Adrenal gland (tissue), 9 donors: ENCODE measurements at regions not wholly inside any gene's neighbourhood (a gene's known extent, or its start where the extent isn't known, plus 50 kb on each side); places are given as distances from the start of the nearest gene placed in this dataset.

Experiments
- DNase-seq, 7 donors: peaks; one replicate each; pipeline ENCODE4 v3.0.0-alpha.2; 2019 to 2020
- H3K27ac ChIP-seq, 5 donors: fragments of 200-600 bp; sonication (generic) in 4 of 5; 1 replicate in 3 of 5; 2 replicates in 2 of 5; pipeline versions ENCODE4 v1.5.1 to v1.8.0; 2016 to 2020; ENCODE audit warnings: mild to moderate bottlenecking in 1 of 5
- H3K27me3 ChIP-seq: fragments of 200-600 bp; 2 replicates; pipeline ENCODE4 v1.8.0; 2021
- H3K36me3 ChIP-seq, 2 donors: fragments of 200-600 bp; replicated peaks in 1 of 2; 1 replicate in 1 of 2; 2 replicates in 1 of 2; pipeline versions ENCODE4 v1.5.1 to v1.8.0; 2018 to 2022
- H3K4me1 ChIP-seq, 2 donors: fragments of 200-600 bp; replicated peaks in 1 of 2; 1 replicate in 1 of 2; 2 replicates in 1 of 2; pipeline versions ENCODE4 v1.5.1 to v1.8.0; 2018 to 2021
- H3K4me3 ChIP-seq, 4 donors: fragments of 200-600 bp; sonication (generic) in 3 of 4; one replicate each; pipeline ENCODE4 v1.5.1; 2016 to 2018
- H3K9me3 ChIP-seq, 3 donors: fragments of 200-600 bp; sonication (generic) in 1 of 3; replicated peaks in 1 of 3; 1 replicate in 2 of 3; 2 replicates in 1 of 3; pipeline versions ENCODE4 v1.5.1 to v1.8.0; 2016 to 2021
- CTCF ChIP-seq, 6 experiments: fragments of 450-650 bp in 4 of 6; fragments of 200-600 bp in 2 of 6; sonication (generic) in 1 of 6; IDR thresholded peaks; 1 replicate in 5 of 6; 2 replicates in 1 of 6; pipeline versions ENCODE4 v1.5.1 to v1.8.0; 2016 to 2021; ENCODE audit warnings: antibody characterized with exemption in 6 of 6, mild to moderate bottlenecking in 2 of 6, moderate library complexity in 1 of 6
- POLR2A ChIP-seq, 2 donors: fragments of 450-650 bp; IDR thresholded peaks; one replicate each; pipeline ENCODE4 v1.6.1; 2017; ENCODE audit warnings: antibody characterized with exemption in 2 of 2, mild to moderate bottlenecking in 2 of 2, moderate library complexity in 1 of 2
- WGBS, 4 donors: extraction: QIAGEN DNeasy Blood & Tissue Kit in 2 of 4; methylation state at CpG; one replicate each; pipeline versions ENCODE4 v1.1.5 to v1.1.7; 2013 to 2017; 5-methylcytosine and 5-hydroxymethylcytosine counted together
- intact Hi-C, 2 donors: fragments of 100-400 bp; cut with DNase I; formaldehyde crosslinking; loops; one replicate each; pipeline versions ENCODE4 v1.14.1 to v1.15.0; 2022 to 2023
- donor health status: healthy with polysubstance abuse.
- donor health status: Bipolar disorder and iron deficiency.
- donor health status: DM: yes; HTN: yes; CAD: no.
- donor health status: DM: no; HTN: no; CAD: no.
- donor health status: DM: no; HTN: no; CAD: no.

GRCh38 chr2:71779774-71780105 is 326.4 kb downstream of the DYSF start:
- DNase-seq: no peak
- Histone ChIP-seq H3K9me3 (no peaks in the 10 kb centered on the region), H3K27me3 (no peaks in the 10 kb centered on the region), H3K4me3 (no peak overlapping the region), H3K36me3 (no peaks in the 10 kb centered on the region), H3K27ac (no peak overlapping the region), H3K4me1 (no peaks in the 10 kb centered on the region)
- TF ChIP-seq CTCF (IDR thresholded peaks at IDR 0.05) (no peak), POLR2A (IDR thresholded peaks at IDR 0.05) (no peak)
- intact Hi-C loops: no loop called here

- peak in 1 of 7 donors; percentile 48 for DNase-seq
- no peak overlapping the region for H3K27ac ChIP-seq
- TF ChIP-seq POLR2A (IDR thresholded peaks at IDR 0.05) (no peak), CTCF (IDR thresholded peaks at IDR 0.05) (no peak)
Observed at GRCh38 chr2:71778936-71779773, 325.8 kb downstream of the DYSF start.

GRCh38 chr2:71778514-71778913 is 325.2 kb downstream of the DYSF start:
- Histone ChIP-seq H3K4me1 (no peaks in the 10 kb centered on the region), H3K4me3 (no peak overlapping the region), H3K27me3 (no peaks in the 10 kb centered on the region), H3K36me3 (no peaks in the 10 kb centered on the region), H3K27ac (no peak overlapping the region), H3K9me3 (no peaks in the 10 kb centered on the region)
- TF ChIP-seq CTCF (IDR thresholded peaks at IDR 0.05) (no peak), POLR2A (IDR thresholded peaks at IDR 0.05) (no peak)
- WGBS, 4 donors: 52 to 84% (median 62%) methylated on average over 2 of the region's 2 CpGs
- intact Hi-C loops: no loop called here
- DNase-seq: peak in 1 of 7 donors; percentile 35

More at GRCh38 chr2:71778936-71779773, 325.8 kb downstream of the DYSF start:
- intact Hi-C loops: no loop called here
- no peaks in the 10 kb centered on the region for H3K4me1 ChIP-seq
- H3K4me3 ChIP-seq: no peak overlapping the region
- no peaks in the 10 kb centered on the region for H3K27me3 ChIP-seq
- 70 to 81% (median 77%) methylated on average over 7 to 8 of the region's 8 CpGs for WGBS, 4 donors
- no peaks in the 10 kb centered on the region for H3K9me3 ChIP-seq
- no peaks in the 10 kb centered on the region for H3K36me3 ChIP-seq

GRCh38 chr2:71777946-71778345 is 324.6 kb downstream of the DYSF start:
- WGBS, 4 donors: 84 to 100% (median 91%) methylated on average over 1 to 4 of the region's 4 CpGs
- Histone ChIP-seq H3K4me1 (no peaks in the 10 kb centered on the region), H3K4me3 (no peak overlapping the region), H3K27me3 (no peaks in the 10 kb centered on the region), H3K9me3 (no peaks in the 10 kb centered on the region), H3K27ac (no peak overlapping the region), H3K36me3 (no peaks in the 10 kb centered on the region)
- TF ChIP-seq CTCF (IDR thresholded peaks at IDR 0.05) (no peak), POLR2A (IDR thresholded peaks at IDR 0.05) (no peak)
- no peak for DNase-seq
- intact Hi-C loops: no loop called here
